Sigmoid colon (tissue), 4 donors: ENCODE measurements at regions not wholly inside any gene's neighbourhood (a gene's known extent, or its start where the extent isn't known, plus 50 kb on each side); places are given as distances from the start of the nearest gene placed in this dataset.

Experiments used
- CTCF ChIP-seq, 4 experiments: fragments of 450-650 bp in 3 of 4; fragments of 200-600 bp in 1 of 4; IDR thresholded peaks; one replicate each; pipeline ENCODE4 v1.5.1; 2016 to 2019; ENCODE audit warnings: antibody characterized with exemption in 4 of 4, mild to moderate bottlenecking in 3 of 4, moderate library complexity in 2 of 4
- POLR2A ChIP-seq, 2 donors: fragments of 450-650 bp; IDR thresholded peaks; one replicate each; pipeline ENCODE4 v1.6.1; 2016; ENCODE audit warnings: antibody characterized with exemption in 2 of 2, mild to moderate bottlenecking in 2 of 2, moderate library complexity in 2 of 2
- POLR2AphosphoS5 ChIP-seq, 4 donors: sonication (generic); formaldehyde crosslinking; IDR thresholded peaks; one replicate each; pipeline ENCODE4 v1.6.1; 2017; ENCODE audit warnings: antibody characterized with exemption in 4 of 4

GRCh38 chr3:20450611-20451010 lies 264.6 kb upstream of the SGO1 start:
- no peak for TF ChIP-seq POLR2A (IDR thresholded peaks at IDR 0.05)
- no peak for TF ChIP-seq CTCF (IDR thresholded peaks at IDR 0.05)
- no peak for TF ChIP-seq POLR2AphosphoS5 (IDR thresholded peaks at IDR 0.05)
